Embryonic facial prominence (tissue), 1 donor: ENCODE measurements at regions not wholly inside any gene's neighbourhood (a gene's known extent, or its start where the extent isn't known, plus 50 kb on each side); places are given as distances from the start of the nearest gene placed in this dataset.
"Not testable (repeated sequence)": the region's sequence is repeated elsewhere in the genome, so short reads cannot be mapped to it uniquely, and the experiment has no call there.

ENCODE experiments used
- DNase-seq: peaks from one replicate; pipeline ENCODE4 v3.0.0-alpha.2; 2016; ENCODE audit errors: extremely low spot score

GRCh38 chr3:197459571-197459970 is 96.2 kb downstream of the BDH1 start:
- not testable (repeated sequence) for DNase-seq

GRCh38 chr3:197458906-197459470 is 96.8 kb downstream of the BDH1 start:
- no peak for DNase-seq

- DNase-seq: no peak
Measured at GRCh38 chr3:197458179-197458707, 97.5 kb downstream of the BDH1 start.

- DNase-seq: peak; percentile 86
Measured at GRCh38 chr3:197456261-197457091, 99.3 kb downstream of the BDH1 start.

- not testable (repeated sequence) for DNase-seq
Measured at GRCh38 chr3:197454841-197455240, 100.9 kb downstream of the BDH1 start.

- DNase-seq: no peak
Measured at GRCh38 chr3:197454014-197454413, 101.8 kb downstream of the BDH1 start.

GRCh38 chr3:197450810-197451209 is 105.0 kb downstream of the BDH1 start:
- DNase-seq: no peak

- no peak for DNase-seq
Measured at GRCh38 chr3:197450308-197450707, 105.5 kb downstream of the BDH1 start.

GRCh38 chr3:197449181-197449580 is 106.6 kb downstream of the BDH1 start:
- DNase-seq: not testable (repeated sequence)

GRCh38 chr3:197447781-197448180 is 108.0 kb downstream of the BDH1 start:
- not testable (repeated sequence) for DNase-seq

GRCh38 chr3:197447057-197447456 is 108.7 kb downstream of the BDH1 start:
- no peak for DNase-seq

- DNase-seq: no peak
Measured at GRCh38 chr3:197446700-197447056, 109.1 kb downstream of the BDH1 start.

- no peak for DNase-seq
Measured at GRCh38 chr3:197445896-197446699, 109.7 kb downstream of the BDH1 start.

GRCh38 chr3:197444793-197445379 is 110.9 kb downstream of the BDH1 start:
- DNase-seq: no peak

GRCh38 chr3:197443506-197443905 is 112.3 kb downstream of the BDH1 start:
- DNase-seq: no peak

- no peak for DNase-seq
Measured at GRCh38 chr3:197440717-197441303, 115.0 kb downstream of the BDH1 start.

GRCh38 chr3:197438906-197439305 is 116.9 kb downstream of the BDH1 start:
- DNase-seq: no peak

- DNase-seq: no peak
Measured at GRCh38 chr3:197435426-197435825, 120.3 kb downstream of the BDH1 start.

- no peak for DNase-seq
Measured at GRCh38 chr3:197434830-197435229, 120.9 kb downstream of the BDH1 start.

- no peak for DNase-seq
Measured at GRCh38 chr3:197432384-197433127, 123.2 kb downstream of the BDH1 start.
